GM19452 (cell line): ENCODE measurements at regions not wholly inside any gene's neighbourhood (a gene's known extent, or its start where the extent isn't known, plus 50 kb on each side); places are given as distances from the start of the nearest gene placed in this dataset.
A peak's percentile ranks its signal among the peaks of the same experiment; 100 is the strongest.
"Not testable (repeated sequence)": the region's sequence is repeated elsewhere in the genome, so short reads cannot be mapped to it uniquely, and the experiment has no call there.

Experiments used
- ATAC-seq: cut with Tn5 transposase; IDR thresholded peaks from one replicate; pipeline ENCODE4 v1.9.1; 2021; ENCODE audit not compliant: unreplicated experiment

- no peak for ATAC-seq
Observed at GRCh38 chr5:17080361-17080760, 137.1 kb upstream of the BASP1 start.

- ATAC-seq: no peak
Observed at GRCh38 chr5:17081142-17081541, 136.3 kb upstream of the BASP1 start.

- not testable (repeated sequence) for ATAC-seq
Observed at GRCh38 chr5:17083276-17083675, 134.2 kb upstream of the BASP1 start.

- no peak for ATAC-seq
Observed at GRCh38 chr5:17087035-17087434, 130.4 kb upstream of the BASP1 start.

GRCh38 chr5:17088051-17088450, 129.4 kb upstream of the BASP1 start:
- no peak for ATAC-seq

- no peak for ATAC-seq
Observed at GRCh38 chr5:17089001-17089400, 128.4 kb upstream of the BASP1 start.

- no peak for ATAC-seq
Observed at GRCh38 chr5:17089690-17090089, 127.7 kb upstream of the BASP1 start.

- ATAC-seq: no peak
Observed at GRCh38 chr5:17090839-17091238, 126.6 kb upstream of the BASP1 start.

GRCh38 chr5:17094830-17095229, 122.6 kb upstream of the BASP1 start:
- ATAC-seq: no peak

- ATAC-seq: no peak
Observed at GRCh38 chr5:17096952-17097695, 120.3 kb upstream of the BASP1 start.

GRCh38 chr5:17099946-17100345, 117.5 kb upstream of the BASP1 start:
- ATAC-seq: no peak

GRCh38 chr5:17103461-17103860, 114.0 kb upstream of the BASP1 start:
- ATAC-seq: no peak

GRCh38 chr5:17105744-17106418, 111.5 kb upstream of the BASP1 start:
- no peak for ATAC-seq

GRCh38 chr5:17106521-17106920, 110.9 kb upstream of the BASP1 start:
- ATAC-seq: no peak

- not testable (repeated sequence) for ATAC-seq
Observed at GRCh38 chr5:17112091-17112716, 105.2 kb upstream of the BASP1 start.

GRCh38 chr5:17113174-17113958, 104.1 kb upstream of the BASP1 start:
- no peak for ATAC-seq

GRCh38 chr5:17114233-17114632, 103.2 kb upstream of the BASP1 start:
- no peak for ATAC-seq

- ATAC-seq: no peak
Observed at GRCh38 chr5:17114715-17115599, 102.5 kb upstream of the BASP1 start.

- no peak for ATAC-seq
Observed at GRCh38 chr5:17115855-17116254, 101.6 kb upstream of the BASP1 start.

- ATAC-seq: peak; percentile 79
Observed at GRCh38 chr5:17118631-17119030, 98.8 kb upstream of the BASP1 start.
